Loucy (cell line): ENCODE measurements at regions not wholly inside any gene's neighbourhood (a gene's known extent, or its start where the extent isn't known, plus 50 kb on each side); places are given as distances from the start of the nearest gene placed in this dataset.

Source experiments
- H2AFZ ChIP-seq: fragments of 200-600 bp; sonication (generic); 2 replicates; pipeline ENCODE4 v1.6.0; 2016; ENCODE audit warnings: antibody characterized with exemption, mild to moderate bottlenecking, low read length, moderate library complexity
- H3F3A ChIP-seq: fragments of 200-600 bp; 2 replicates; pipeline ENCODE4 v1.6.0; 2016; ENCODE audit warnings: antibody characterized with exemption, low read depth, mild to moderate bottlenecking
- H3K27me3 ChIP-seq: fragments of 200-600 bp; sonication (generic); 2 replicates; pipeline ENCODE4 v1.6.1; 2014; ENCODE audit warnings: low read length, mild to moderate bottlenecking; ENCODE audit not compliant: insufficient read depth, poor library complexity, severe bottlenecking
- H3K36me3 ChIP-seq: fragments of 200-600 bp; sonication (generic); 2 replicates; pipeline ENCODE4 v1.6.1; 2016; ENCODE audit warnings: low read length; ENCODE audit not compliant: insufficient read depth
- H3K4me1 ChIP-seq: fragments of 200-600 bp; sonication (generic); 2 replicates; pipeline ENCODE4 v1.5.1; 2014; ENCODE audit warnings: low read length, mild to moderate bottlenecking; ENCODE audit not compliant: insufficient read depth, poor library complexity, severe bottlenecking
- H3K4me2 ChIP-seq: fragments of 200-600 bp; sonication (generic); 2 replicates; pipeline ENCODE4 v1.6.0; 2014; ENCODE audit warnings: antibody characterized with exemption, low read length, low read depth, mild to moderate bottlenecking; ENCODE audit not compliant: poor library complexity, severe bottlenecking
- H3K4me3 ChIP-seq: fragments of 200-600 bp; sonication (generic); 2 replicates; pipeline ENCODE4 v1.5.1; 2014; ENCODE audit warnings: low read length, mild to moderate bottlenecking, mixed read lengths; ENCODE audit not compliant: poor library complexity, severe bottlenecking
- H3K79me2 ChIP-seq: fragments of 200-600 bp; sonication (generic); 2 replicates; pipeline ENCODE4 v1.6.1; 2014; ENCODE audit warnings: low read length; ENCODE audit not compliant: insufficient read depth
- H3K9ac ChIP-seq: fragments of 200-600 bp; sonication (generic); 2 replicates; pipeline ENCODE4 v1.6.0; 2014; ENCODE audit warnings: mild to moderate bottlenecking, low read depth, low read length, moderate library complexity; ENCODE audit not compliant: poor library complexity, severe bottlenecking
- H3K9me2 ChIP-seq: fragments of 200-600 bp; sonication (generic); replicated peaks from 2 replicates; pipeline ENCODE4 v1.6.1; 2016; ENCODE audit warnings: low read depth, low read length, mixed read lengths
- H3K9me3 ChIP-seq: fragments of 200-600 bp; sonication (generic); 2 replicates; pipeline ENCODE4 v1.6.1; 2014; ENCODE audit warnings: mild to moderate bottlenecking, antibody characterized with exemption, low read length, low read depth; ENCODE audit not compliant: insufficient read depth
- H4K20me1 ChIP-seq: fragments of 200-600 bp; sonication (generic); 2 replicates; pipeline ENCODE4 v1.6.0; 2014; ENCODE audit warnings: antibody characterized with exemption, low read length, mild to moderate bottlenecking; ENCODE audit not compliant: insufficient read depth, poor library complexity, severe bottlenecking
- CTCF ChIP-seq: fragments of 200-600 bp; sonication (generic); conservative IDR thresholded peaks from 2 replicates; pipeline ENCODE4 v1.5.1; 2014; ENCODE audit warnings: mild to moderate bottlenecking, antibody characterized with exemption, low read length
- EZH2phosphoT487 ChIP-seq: fragments of 200-600 bp; IDR thresholded peaks from 2 replicates; pipeline ENCODE4 v1.6.1; 2018; ENCODE audit warnings: antibody characterized with exemption, mild to moderate bottlenecking, moderate library complexity, borderline replicate concordance

- Histone ChIP-seq H4K20me1 (no peaks in the 10 kb centered on the region), H3K27me3 (no peaks in the 10 kb centered on the region), H3K4me1 (no peaks in the 10 kb centered on the region), H3K9me3 (no peaks in the 10 kb centered on the region), H3K4me2 (no peak overlapping the region), H3K79me2 (no peaks in the 10 kb centered on the region), H3K9me2 (no peaks in the 10 kb centered on the region), H3K9ac (no peak overlapping the region), H3F3A (no peaks in the 10 kb centered on the region), H2AFZ (no peak overlapping the region), H3K36me3 (no peaks in the 10 kb centered on the region), H3K4me3 (no peak overlapping the region)
- TF ChIP-seq CTCF (no peak), EZH2phosphoT487 (no peak)
These were observed 251.0 kb downstream of the TFEC start for GRCh38 chr7:115779561-115779960.

GRCh38 chr7:115775981-115776380, 254.6 kb downstream of the TFEC start:
- TF ChIP-seq CTCF: no peak
- no peak for TF ChIP-seq EZH2phosphoT487
- Histone ChIP-seq H3K79me2 (no peaks in the 10 kb centered on the region), H3K4me3 (no peak overlapping the region), H3K4me1 (no peaks in the 10 kb centered on the region), H3K9me2 (no peaks in the 10 kb centered on the region), H3K4me2 (no peak overlapping the region), H3K9ac (no peak overlapping the region), H3K27me3 (no peaks in the 10 kb centered on the region), H3K9me3 (no peaks in the 10 kb centered on the region), H4K20me1 (no peaks in the 10 kb centered on the region), H2AFZ (no peak overlapping the region), H3K36me3 (no peaks in the 10 kb centered on the region), H3F3A (no peaks in the 10 kb centered on the region)

DNA sequence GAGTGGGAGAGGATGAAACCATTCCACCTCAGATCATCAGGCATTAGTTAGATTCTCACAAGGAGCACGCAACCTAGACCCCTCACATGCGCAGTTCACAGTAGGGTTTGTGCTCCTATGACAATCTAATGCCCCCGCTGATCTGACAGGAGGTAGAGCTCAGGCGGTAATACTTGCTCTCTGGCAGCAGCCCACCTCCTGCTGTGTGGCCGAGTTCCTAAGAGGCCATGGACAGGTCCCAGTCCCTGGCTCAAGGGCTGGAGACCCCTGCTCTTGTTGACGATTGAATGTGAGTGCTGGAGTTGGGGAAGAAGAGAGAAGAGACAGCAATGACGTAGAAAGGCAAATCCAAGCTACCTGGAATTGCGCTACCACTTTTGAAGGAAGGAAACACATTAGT, 267.2 kb downstream of the TFEC start:
- Histone ChIP-seq H3F3A (no peaks in the 10 kb centered on the region), H3K27me3 (no peaks in the 10 kb centered on the region)
- no peak for TF ChIP-seq CTCF
- TF ChIP-seq EZH2phosphoT487: no peak

More for the DNA sequence above, 267.2 kb downstream of the TFEC start:
- no peaks in the 10 kb centered on the region for H4K20me1 ChIP-seq
- H3K9me3 ChIP-seq: no peaks in the 10 kb centered on the region
- no peaks in the 10 kb centered on the region for H3K4me1 ChIP-seq
- no peak overlapping the region for H2AFZ ChIP-seq
- no peaks in the 10 kb centered on the region for H3K79me2 ChIP-seq
- no peaks in the 10 kb centered on the region for H3K36me3 ChIP-seq
- H3K9me2 ChIP-seq: no peaks in the 10 kb centered on the region
- H3K4me2 ChIP-seq: no peak overlapping the region
- no peak overlapping the region for H3K9ac ChIP-seq
- H3K4me3 ChIP-seq: no peak overlapping the region
